Activated CD4-positive, alpha-beta T cell treated with anti-CD3 and anti-CD28 coated beads, Interleukin-2, amount 50 U/mL, for 4 hours (primary cell): ENCODE measurements at regions not wholly inside any gene's neighbourhood (a gene's known extent, or its start where the extent isn't known, plus 50 kb on each side); places are given as distances from the start of the nearest gene placed in this dataset.
A peak's percentile ranks its signal among the peaks of the same experiment; 100 is the strongest.

Source experiments
- DNase-seq, 2 experiments: peaks; one replicate each; pipeline ENCODE4 v3.0.0-alpha.2; 2020

DNA sequence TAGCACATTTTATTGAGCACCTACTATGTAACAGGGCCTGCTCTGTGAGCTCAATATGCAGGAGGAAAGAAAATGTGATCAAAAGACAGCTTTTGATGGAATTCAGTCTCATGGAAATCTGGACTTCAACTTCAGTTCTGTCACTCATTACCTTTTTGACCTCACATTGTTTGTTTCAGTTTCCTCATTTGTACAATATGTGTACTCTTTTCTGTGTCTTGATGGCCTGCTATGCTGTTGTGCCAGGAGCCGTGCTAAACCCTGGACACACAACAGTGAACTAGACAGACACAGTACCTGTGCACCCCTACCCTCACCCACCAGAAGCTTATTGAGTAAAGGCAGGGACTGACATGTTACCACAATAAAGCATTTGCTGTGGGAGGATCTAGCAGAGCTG, 162.9 kb upstream of the FGGY start:
- no peak for DNase-seq

DNA sequence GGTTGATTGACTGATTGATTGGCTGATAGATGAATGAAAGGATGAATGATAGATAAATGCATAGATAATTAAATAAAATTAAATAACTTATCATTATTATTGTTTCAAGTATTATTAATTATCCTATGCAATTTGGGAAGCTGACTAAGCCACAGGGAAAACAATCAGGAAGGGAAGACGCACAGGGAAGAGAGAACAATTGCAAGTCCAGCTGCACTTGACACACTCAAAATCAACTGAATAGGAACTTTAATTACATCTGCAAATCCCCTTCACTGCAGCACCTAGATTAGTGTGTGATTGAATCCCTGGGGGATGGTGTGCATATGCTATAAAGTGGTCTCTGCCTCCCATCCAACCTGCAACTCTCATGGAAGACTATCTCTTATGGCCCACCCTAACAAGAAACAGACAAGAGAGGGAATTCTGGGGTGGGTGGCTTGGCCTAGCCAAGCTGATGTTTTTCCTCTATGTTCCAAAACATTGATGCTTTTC, 161.1 kb upstream of the FGGY start:
- DNase-seq = no peak

DNA sequence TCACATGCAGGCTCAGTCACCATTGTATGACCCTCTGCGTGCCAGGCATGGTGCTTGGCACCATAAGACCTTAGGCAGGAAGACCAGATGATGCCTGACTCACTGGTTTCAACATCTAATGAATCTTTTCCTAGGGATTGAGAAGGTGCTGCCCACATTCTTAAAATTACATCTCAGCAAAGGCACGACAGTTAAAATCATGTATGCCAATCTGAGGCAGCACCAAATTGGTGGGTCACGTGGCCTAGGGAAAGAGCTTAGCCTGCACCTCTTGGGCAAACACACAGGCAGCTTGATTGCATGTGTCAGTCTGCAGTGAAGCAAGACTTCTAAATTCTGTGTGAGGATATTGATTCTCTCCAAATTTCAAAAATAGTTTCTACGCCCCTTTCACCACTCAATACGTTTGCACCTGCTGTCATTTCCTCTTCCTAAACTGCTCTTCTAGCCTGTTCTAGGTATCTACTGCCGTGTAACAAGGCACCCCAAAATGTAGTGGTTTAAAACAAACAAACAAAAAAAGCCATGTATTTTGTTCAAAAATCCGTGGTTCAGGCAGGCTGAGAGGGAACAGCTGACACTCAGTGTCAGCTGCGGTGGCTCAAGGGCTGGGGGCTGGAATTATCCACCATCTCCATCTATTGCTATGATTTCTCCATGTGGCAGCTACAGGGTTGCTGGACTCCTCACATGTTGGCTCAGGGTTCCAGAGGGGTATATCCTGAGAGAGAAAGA, 160.2 kb upstream of the FGGY start:
- DNase-seq = no peak

DNA sequence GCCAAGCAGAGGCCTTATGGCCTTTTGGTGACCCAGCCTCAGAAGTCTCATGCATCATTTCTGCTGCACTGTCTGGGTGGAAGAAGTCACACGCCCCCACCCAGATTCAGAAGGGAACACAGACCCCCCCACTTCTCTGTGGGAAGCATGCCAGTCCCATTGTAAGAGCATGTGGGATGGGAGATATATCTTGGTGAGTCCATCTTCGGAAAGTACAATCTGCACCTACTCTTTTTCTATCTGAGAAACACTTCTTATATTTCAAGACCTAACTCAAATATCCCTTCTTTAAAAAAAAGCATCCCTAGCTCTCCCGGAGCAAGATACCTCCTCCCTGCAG, 159.6 kb upstream of the FGGY start:
- no peak for DNase-seq

DNA sequence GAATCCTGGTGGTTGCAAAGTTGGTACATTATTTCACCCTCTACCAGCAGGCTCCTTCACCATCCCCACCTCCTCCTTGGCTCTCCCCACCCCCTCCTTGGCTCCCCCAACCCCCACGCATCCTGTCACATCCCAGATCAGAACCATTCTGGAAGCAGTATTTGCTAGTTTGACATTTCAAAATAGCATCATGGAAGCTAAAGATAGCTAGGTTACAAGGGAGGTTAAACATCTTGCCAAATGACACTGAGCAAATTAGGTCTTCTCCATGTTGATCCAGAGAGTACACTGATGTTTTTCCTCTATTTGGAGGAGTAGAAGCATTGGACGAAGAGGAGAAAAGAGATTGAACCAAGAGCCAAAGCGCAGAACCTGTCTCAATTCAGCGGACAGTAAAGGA, 158.9 kb upstream of the FGGY start:
- DNase-seq = no peak

DNA sequence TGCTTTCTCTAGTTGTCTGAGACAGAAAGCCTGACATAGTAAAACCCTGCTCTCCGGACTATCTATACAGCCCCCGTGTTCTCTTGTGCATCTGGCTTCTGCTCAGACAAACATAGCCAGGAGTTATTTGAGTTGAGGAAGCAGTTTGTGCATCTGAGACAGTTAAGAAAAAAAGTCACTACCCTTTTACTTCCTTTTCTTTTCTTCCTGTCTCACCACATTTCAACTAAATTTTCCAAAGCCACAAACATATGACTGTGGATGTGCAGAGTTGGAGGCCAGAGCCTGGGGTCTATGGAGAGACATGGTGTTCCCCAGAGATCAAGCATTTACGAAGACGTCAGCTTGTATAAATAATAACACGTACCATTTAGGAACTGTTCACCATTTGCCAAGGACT, 158.5 kb upstream of the FGGY start:
- DNase-seq = no peak

DNA sequence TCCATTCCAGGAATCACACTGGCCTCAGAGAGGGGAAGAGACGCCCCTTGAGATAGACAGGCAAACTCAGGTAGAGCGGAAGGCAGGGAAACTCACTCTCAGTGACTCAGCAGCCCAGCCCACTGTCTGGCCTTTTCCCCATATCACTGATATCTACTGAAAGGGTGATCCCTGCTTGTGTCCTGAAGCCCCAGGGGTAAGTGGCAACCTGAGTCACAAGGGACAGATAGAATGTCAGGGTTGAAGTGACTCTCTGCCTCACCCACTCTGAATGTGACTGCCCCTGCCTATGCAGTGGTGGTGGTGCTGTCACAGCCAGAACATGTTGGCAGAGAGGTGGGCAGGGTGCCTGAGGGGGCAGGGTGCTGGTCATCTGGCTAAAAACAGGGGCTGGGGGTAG, 157.5 kb upstream of the FGGY start:
- DNase-seq = no peak

DNA sequence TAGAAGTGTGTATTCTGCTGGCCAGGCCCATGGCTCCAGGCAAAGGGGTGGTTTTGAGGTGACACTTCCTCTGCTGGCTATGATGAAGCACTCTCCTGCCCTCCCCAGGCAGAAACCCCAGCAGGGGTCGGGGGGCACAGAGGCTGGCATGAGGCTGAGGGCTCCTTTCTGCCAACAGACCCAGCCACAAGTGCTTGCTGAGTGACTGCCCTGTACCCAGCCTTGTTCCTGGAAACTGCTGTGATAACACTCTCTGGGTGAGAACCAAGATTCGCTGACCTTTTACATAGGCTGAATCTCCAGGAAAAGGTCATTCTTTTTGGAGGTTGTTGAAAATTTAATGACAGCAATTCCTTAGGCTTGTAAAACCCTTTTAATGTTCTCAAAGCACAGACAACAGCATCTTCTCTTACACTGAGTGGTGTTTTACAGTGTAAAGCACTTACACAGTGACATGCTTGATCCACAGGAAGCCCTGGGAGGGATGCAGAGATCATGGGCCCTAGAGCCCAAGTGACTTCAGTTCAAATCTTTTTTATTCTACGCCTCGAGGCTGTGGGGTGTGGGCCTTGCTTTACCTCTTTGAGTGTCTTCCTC, 155.5 kb upstream of the FGGY start:
- DNase-seq = no peak

DNA sequence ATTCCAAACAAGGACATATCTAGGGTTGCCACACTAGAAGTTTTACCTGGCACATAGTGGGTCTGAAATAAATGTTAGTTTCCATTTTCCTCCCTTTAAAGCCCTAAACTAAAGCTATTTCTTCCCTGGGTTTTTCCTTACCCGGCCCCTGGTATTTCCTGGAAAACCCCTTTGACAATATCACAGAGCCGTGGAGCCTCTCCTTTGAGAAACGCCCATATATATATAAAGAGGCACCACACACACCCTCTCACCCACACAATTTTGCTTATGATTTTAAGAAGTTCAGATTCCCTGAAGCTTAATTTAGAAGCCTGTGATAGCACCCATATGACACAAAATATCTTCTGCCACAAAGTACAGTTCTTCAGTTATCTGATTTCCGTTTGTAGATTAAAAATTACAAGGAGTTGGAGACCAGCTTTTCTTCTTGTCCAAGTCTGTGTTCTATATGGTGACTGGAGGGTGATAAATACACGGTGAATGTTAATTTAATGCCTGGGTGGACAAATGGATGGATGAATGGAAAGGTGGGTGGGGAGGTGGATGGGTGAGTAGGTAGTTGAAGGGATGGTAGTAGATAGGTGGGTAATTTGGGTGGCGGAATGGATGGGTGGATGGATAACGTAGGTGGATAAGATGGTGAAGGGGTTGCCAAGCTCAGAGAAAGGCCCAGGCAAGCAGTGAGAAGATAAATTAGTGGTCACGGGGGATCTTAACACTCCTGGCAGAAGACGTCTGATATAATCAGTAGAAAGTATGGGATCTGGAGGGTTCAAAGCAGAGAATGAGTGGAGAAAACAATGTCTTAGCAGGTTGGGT, 154.4 kb upstream of the FGGY start:
- DNase-seq = no peak

DNA sequence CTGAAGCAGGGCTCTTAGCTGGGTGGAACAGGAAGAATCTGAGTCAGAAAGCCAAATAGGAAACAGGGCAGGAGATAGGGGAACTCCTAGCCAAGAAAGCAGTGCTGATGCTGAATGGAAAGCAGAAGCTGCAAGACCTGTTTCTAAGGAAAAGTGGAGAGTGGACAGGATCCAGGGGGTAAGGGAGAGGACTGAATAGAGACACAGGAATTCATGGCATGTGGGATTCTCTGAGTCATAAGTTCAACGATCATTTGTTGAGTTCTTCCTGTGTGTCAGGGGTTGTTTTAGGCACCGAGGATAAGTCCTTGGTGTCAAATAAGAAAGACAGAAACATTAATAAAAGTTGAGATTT, 153.8 kb upstream of the FGGY start:
- DNase-seq = no peak

DNA sequence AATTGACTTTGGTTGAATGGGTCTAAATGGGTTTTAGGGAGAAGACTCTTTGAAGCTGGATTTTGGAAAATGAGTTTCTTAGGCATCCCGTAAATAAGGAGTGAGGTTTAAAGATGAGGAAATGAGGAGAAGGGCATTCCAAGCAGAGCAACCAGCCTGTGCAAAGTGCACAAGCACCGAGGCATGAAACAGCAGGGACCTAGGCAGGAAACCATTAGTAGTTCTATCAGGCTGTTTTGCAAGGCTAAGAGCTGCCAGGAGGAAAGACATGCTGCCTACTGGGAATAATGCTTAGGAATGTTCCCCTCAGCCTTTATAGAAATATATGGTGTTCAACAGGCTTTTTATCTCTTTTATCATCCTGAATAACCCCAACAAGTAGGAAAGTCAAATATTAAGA, 153.1 kb upstream of the FGGY start:
- DNase-seq = no peak

DNA sequence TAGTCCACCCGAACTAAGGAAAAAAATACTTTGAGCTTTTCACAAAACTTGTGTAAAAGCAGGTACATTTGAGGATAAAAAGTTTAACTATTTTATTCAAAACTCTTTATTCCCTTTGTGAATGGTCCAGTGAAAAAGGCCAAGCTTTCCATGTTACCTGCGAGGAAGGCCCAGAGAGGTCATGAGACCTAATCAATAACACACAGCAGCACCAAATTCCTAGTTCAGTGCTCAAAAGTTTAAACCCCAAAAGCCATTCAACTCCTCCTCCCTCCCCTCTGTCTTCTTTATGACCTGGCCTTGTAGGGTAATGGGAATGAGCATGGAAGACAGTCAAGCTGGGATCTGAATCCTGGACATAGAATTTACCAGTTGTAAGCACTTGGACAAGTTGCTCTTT, 151.9 kb upstream of the FGGY start:
- DNase-seq = no peak

DNA sequence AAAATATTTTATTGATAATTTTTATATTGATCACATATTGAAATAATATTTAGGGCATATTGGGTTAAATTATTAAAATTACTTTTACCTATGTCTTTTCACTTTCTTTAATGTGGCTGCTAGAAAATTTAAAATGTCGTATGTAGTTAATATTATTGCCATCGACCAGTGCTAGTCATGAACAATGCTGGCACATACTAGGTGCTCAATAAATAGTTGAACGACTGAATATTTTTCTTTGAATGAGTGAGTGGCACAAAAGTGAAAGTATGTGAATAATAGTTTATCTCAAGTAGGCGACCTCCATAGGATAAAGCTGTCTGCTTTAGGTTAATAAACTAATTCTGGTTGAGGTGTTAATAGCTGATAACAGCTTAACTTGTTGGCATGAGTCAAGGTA, 150.8 kb upstream of the FGGY start:
- no peak for DNase-seq

DNA sequence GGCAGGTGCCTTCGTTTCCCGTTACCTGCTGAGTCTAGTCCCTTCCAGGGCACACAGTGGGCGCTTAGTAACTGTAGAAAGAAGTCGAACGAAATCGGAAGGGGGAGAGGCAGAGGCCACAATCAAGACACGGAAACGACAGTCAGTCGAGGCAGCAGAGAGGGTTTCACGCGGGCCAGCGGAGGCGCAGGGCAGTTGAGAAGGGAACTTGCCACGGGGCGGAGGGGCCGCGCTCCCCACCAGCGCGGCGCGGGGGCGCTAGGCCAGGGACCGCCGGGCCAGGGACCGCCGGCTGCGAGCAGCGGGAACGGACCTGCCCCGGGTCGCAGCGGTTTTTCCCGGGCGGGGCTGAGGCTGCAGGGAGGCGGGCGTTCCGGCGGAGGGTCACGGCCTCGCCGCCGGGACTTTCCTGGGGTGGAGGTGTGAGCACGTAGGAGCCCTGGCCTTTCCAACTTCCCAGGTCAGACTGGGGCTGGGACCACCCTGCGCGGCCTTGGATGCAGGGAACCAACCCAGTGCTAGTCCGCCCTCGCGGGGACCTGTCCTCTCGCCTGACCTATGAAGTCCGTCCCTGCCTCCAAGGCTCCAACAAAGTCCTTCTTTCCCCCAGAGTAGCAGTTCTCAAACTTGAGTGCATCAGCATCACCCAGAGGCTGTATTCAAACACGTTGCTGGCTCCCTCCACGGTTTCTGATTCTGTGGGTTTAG, 150.1 kb upstream of the FGGY start:
- peak; percentile 9 to 13 for DNase-seq

DNA sequence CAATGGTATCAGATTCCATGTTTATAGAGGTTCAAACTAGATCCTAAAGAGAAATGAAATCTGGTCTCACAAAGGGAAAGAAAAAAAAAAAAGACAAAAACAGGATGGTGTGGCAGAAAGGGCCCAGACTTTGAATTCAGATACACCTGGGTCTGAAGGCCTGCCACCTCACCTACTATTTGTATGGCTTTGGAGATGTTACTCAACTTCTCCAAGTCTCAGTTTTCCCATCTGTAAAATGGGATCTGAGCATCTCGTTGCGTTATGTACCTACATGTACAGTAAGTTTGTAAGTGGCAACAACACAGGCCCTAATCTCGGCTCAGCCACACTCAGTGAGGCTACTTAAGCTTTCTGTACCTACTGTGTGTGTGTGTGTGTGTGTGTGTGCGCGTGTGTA, 147.5 kb upstream of the FGGY start:
- DNase-seq = no peak

DNA sequence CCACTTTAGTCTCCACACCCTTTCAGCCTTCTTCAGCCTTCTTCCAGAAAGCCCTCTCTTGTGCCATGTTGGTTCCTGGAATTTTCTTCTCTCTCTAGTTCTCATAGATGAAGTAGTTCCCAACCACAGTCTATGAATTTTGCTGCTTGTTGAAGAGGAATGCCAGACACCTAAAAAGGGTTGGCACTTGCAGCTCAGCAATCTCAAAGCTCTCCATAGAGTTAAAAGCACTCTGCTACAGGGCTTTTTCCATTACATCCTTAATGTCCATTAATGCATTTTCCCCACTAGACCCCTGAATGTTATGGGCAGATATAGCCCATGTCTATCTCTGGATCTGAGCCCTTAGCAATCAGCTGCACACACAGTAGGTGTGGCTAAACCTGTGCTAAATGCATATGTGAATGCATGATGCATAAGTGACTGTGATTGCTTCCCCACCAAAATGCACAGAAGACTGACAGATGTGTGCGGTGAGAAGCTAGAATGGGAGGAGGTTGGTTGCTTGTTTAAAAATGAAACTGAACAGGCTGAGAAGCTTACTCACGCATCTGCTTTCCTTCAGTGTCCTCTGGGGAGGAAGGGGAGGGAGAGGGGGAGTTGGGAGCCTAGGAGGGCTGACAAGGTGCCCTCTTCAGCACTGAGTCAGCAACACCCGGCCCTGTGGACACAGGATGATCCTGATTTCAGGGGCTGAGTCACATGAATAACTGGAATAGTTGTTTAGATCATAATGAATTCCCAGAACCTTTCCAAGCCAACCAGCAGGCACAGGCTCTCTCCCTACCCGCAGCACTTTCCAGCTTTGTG, 146.1 kb upstream of the FGGY start:
- no peak for DNase-seq

DNA sequence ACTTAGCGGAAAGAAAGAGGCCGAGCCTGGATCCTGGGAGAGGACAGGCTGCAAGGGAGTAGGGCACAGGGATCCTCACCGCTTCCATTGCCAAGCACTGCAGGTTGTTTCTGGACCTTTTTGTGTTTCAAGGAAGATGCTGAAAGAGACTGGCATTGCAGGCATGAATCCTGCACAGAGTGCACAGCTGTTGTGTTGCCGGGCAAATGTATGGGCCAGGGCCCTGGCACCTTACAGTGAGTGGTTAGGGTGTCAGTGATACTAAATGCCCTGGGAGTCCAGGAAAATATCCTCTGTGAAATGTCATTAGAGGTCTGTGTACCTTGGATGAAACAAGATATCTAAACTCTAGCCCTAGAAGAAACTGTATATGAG, 145.5 kb upstream of the FGGY start:
- DNase-seq = no peak

DNA sequence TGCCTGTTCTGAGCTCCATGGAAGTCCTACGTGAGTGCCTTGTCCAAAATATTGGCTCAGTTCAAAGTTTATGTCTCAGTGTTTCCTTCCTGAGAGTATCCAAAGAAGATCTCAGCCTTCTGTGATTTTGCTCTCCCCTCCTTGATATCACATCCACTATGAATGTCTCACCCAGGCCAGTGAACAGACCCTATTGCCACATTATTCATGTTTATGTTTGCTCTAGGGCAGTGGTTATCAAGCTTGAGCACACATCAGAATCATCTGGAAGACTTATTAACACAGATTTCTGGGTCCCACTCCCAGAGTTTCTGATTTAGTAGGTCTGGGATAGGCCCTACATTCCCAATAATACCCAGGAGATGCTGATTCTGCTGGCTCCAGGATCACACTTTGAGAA, 145.0 kb upstream of the FGGY start:
- no peak for DNase-seq

DNA sequence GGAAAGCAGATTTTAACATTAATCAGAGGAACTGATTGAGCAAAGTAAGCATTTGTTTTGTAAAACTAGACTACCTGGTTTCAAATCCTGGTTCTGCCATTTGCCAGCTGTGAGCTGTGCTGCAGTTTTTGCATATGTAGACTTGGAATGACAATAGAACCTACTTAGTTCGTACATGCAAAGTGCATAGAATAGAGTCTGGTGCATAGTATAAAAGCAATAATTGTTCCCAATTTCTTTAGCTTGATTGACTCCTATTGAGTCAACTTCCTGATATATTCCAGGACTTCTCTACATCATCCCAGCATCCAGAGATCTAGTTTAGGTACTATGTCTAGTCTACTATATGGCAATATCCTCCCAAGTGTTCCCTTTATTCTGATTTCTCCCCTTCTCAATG, 144.4 kb upstream of the FGGY start:
- DNase-seq = no peak

DNA sequence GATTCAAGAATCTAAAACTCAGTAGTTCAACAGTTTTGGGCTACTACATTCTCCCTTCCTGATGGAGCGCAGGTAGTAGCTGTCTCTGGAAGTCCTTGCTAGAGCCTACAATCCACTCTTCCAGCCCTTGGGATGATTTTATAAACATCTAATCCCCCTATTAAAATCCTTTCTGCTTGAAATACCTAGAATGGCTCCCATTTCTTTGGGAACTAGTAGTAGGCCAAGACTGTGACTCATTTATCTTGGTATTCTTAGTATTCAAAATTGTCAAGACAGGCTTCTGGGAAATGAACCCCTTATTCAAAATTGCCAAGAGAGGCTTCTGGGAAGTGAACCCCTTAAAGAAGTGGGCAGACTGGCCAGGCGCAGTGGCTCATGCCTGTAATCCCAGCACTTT, 142.5 kb upstream of the FGGY start:
- no peak for DNase-seq

DNA sequence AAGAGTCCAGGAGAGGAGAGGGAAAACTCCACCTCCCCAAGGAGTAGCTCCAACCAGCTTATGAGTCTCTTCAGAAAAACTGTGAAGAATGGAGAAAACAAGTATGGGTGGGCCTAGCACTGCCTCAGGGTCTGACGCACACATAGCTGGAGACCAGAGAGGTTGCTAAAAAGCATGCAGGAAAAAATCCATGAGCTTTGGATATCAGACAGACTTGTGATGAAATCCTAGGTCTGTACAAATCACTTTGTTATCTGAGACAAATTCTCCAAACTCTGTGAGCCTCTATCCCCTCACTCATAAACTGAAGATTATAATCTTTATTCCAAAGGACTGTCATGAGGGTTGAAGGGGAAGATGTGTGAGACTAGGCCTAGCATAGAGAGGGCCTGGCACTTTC, 141.5 kb upstream of the FGGY start:
- no peak for DNase-seq

DNA sequence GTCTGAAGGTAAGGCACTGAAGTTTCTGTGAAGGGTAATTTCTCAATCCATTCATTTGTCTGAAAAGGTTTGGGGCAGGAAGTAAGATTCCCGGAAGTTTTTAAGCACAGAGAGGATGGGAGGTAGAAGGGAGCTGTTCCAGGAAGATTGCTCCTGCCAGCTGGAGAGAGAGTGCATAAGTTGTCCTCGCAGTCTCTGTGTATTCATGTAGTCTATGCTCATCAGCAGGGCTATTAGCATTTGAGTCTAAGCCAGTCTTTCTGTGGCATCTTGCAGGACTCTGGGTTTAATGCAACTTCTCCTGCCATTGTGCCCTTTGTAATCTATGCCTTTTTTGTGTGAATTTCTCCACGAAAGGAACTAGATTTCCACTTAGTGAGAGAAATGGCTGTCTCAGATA, 140.8 kb upstream of the FGGY start:
- DNase-seq = no peak
